Activated T-helper 17 cell treated with anti-CD3 and anti-CD28 coated beads, Interleukin-2, amount 50 U/mL, for 72 hours (primary cell): ENCODE measurements at regions not wholly inside any gene's neighbourhood (a gene's known extent, or its start where the extent isn't known, plus 50 kb on each side); places are given as distances from the start of the nearest gene placed in this dataset.
"Not testable (repeated sequence)": the region's sequence is repeated elsewhere in the genome, so short reads cannot be mapped to it uniquely, and the experiment has no call there.

Experiments used
- ATAC-seq: fragments of 150-1000 bp; cut with Tn5 transposase; replicated peaks from 2 replicates; pipeline ENCODE4 v1.10.0; 2021; ENCODE audit warnings: mild to moderate bottlenecking, moderate library complexity
- H3K27ac Mint-ChIP-seq: one replicate; pipeline ENCODE4 v1.8.0; 2022; ENCODE audit warnings: mixed read lengths
- H3K27me3 Mint-ChIP-seq: one replicate; pipeline ENCODE4 v1.8.0; 2022; ENCODE audit warnings: mixed read lengths
- H3K36me3 Mint-ChIP-seq: one replicate; pipeline ENCODE4 v1.8.0; 2022; ENCODE audit warnings: low read depth, mild to moderate bottlenecking, mixed read lengths
- H3K4me1 Mint-ChIP-seq: one replicate; pipeline ENCODE4 v1.8.0; 2022; ENCODE audit warnings: mixed read lengths
- H3K4me3 Mint-ChIP-seq: one replicate; pipeline ENCODE4 v1.8.0; 2022; ENCODE audit warnings: mild to moderate bottlenecking, mixed read lengths
- H3K9me3 Mint-ChIP-seq: one replicate; pipeline ENCODE4 v1.8.0; 2022; ENCODE audit warnings: mixed read lengths

- Mint-ChIP-seq H3K27ac (no peak overlapping the region), H3K27me3 (no peaks in the 10 kb centered on the region), H3K9me3 (no peaks in the 10 kb centered on the region), H3K4me1 (no peaks in the 10 kb centered on the region), H3K4me3 (no peak overlapping the region), H3K36me3 (no peaks in the 10 kb centered on the region)
- no peak for ATAC-seq
Measured at GRCh38 chr5:87007737-87008136, 259.9 kb upstream of the RASA1 start.

DNA sequence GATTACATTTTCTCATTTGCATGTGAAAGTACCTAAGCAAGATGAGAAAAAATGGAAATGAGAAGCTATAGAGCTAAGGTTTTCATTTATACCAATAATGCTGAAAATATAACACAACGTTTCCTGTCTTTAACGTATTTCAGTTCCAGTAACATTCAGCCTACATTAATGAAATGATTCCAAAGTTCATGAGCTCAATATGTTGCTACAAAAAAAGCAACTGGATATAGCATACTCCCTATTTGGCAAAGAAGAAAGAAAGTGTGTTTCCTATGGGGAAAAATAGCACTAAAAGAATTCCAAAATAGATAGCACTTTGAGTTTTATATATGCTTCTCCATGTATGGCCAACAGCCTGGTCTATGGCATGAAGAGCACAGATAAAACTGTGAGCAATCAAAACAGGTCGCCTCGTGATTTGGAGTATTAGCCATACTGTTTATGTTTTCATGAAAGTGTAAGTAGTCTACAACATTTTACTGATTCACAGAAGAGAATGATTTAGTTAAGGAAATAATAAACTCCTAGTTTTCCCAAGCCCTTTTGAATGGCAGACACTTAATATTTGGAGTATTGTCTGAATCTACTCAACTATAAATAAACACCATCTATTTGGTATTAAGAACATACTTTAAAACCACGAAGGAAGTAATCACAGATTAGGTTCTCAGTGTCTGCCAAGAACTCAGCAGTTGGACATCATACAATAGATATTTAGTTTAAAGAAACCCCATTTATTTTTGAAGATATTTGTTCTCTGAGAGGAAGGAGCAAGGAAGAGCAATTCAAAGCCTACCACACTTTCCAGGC, 258.7 kb upstream of the RASA1 start:
- H3K36me3 Mint-ChIP-seq: no peaks in the 10 kb centered on the region
- ATAC-seq: no peak
- H3K9me3 Mint-ChIP-seq: no peaks in the 10 kb centered on the region
- no peaks in the 10 kb centered on the region for H3K4me1 Mint-ChIP-seq
- no peaks in the 10 kb centered on the region for H3K27me3 Mint-ChIP-seq
- no peak overlapping the region for H3K4me3 Mint-ChIP-seq
- H3K27ac Mint-ChIP-seq: no peak overlapping the region

GRCh38 chr5:87010736-87011135, 256.9 kb upstream of the RASA1 start:
- H3K4me1 Mint-ChIP-seq: no peaks in the 10 kb centered on the region
- no peaks in the 10 kb centered on the region for H3K27me3 Mint-ChIP-seq
- H3K36me3 Mint-ChIP-seq: no peaks in the 10 kb centered on the region
- H3K4me3 Mint-ChIP-seq: no peak overlapping the region
- no peak overlapping the region for H3K27ac Mint-ChIP-seq
- no peak for ATAC-seq
- H3K9me3 Mint-ChIP-seq: no peaks in the 10 kb centered on the region

DNA sequence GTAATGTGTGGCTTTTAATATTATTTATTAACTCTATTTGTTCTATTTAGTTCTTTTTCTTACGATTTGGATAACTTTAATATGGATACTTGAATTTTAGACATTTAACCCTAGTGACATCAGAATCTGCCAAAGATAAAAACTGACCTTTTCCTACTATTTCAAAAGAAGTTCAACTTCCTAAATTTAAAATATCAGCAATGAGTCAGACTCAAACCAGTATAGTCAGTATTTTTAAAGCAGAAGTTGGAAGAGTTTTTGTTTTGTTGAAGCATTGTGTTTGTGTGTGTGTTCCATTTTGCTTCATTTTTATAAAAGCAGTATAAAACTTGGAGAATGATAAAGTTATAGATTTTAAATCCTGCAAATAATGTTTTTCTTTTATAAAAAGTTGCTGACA, 251.8 kb upstream of the RASA1 start:
- peaks cover 8% of the 10 kb centered on the region for H3K4me1 Mint-ChIP-seq
- no peak for ATAC-seq

GRCh38 chr5:87020099-87020934, 247.4 kb upstream of the RASA1 start:
- peak; percentile 87 for ATAC-seq

More for the DNA sequence above, 251.8 kb upstream of the RASA1 start:
- no peaks in the 10 kb centered on the region for H3K36me3 Mint-ChIP-seq
- H3K9me3 Mint-ChIP-seq: no peaks in the 10 kb centered on the region
- no peak overlapping the region for H3K4me3 Mint-ChIP-seq
- no peaks in the 10 kb centered on the region for H3K27me3 Mint-ChIP-seq
- H3K27ac Mint-ChIP-seq: no peak overlapping the region

DNA sequence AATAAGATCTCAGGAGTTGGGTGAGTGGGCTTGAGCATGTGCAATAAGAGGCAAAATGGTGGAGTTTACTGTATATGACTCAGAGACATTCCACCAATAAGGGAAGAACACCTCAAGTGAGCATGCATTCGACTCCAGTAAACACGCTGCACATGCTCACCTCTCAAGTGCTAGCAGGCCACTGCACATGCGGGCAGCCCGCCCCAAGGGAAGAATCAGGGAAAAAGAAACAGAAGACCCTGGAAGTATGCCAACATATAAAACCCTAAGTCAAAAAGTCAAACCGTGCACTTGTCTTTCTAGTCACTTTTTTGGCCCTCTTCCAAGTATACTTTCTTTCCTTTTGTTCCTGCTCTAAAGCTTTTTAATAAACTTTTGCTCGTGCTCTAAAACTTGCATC, 245.3 kb upstream of the RASA1 start:
- Mint-ChIP-seq H3K27ac (no peak overlapping the region), H3K4me1 (peaks cover 11% of the 10 kb centered on the region), H3K9me3 (no peaks in the 10 kb centered on the region), H3K4me3 (no peak overlapping the region), H3K27me3 (no peaks in the 10 kb centered on the region), H3K36me3 (no peaks in the 10 kb centered on the region)
- no peak for ATAC-seq

More at GRCh38 chr5:87020099-87020934, 247.4 kb upstream of the RASA1 start:
- Mint-ChIP-seq H3K36me3 (no peaks in the 10 kb centered on the region), H3K27ac (peak overlapping the region; percentile 4), H3K27me3 (no peaks in the 10 kb centered on the region), H3K4me1 (peaks cover 8% of the 10 kb centered on the region), H3K4me3 (peak overlapping the region; percentile 15), H3K9me3 (no peaks in the 10 kb centered on the region)

- Mint-ChIP-seq H3K4me1 (peaks cover 13% of the 10 kb centered on the region), H3K36me3 (no peaks in the 10 kb centered on the region), H3K4me3 (peak overlapping the region; percentile 12), H3K9me3 (no peaks in the 10 kb centered on the region), H3K27ac (no peak overlapping the region), H3K27me3 (no peaks in the 10 kb centered on the region)
- ATAC-seq: peak; percentile 24
Measured at GRCh38 chr5:87027570-87027969, 240.1 kb upstream of the RASA1 start.

GRCh38 chr5:87029951-87030350, 237.7 kb upstream of the RASA1 start:
- no peak overlapping the region for H3K4me3 Mint-ChIP-seq
- H3K4me1 Mint-ChIP-seq: peaks cover 17% of the 10 kb centered on the region
- no peak overlapping the region for H3K27ac Mint-ChIP-seq

GRCh38 chr5:87030699-87031098, 237.0 kb upstream of the RASA1 start:
- no peak overlapping the region for H3K27ac Mint-ChIP-seq
- no peaks in the 10 kb centered on the region for H3K9me3 Mint-ChIP-seq
- H3K4me3 Mint-ChIP-seq: no peak overlapping the region
- H3K4me1 Mint-ChIP-seq: peaks cover 22% of the 10 kb centered on the region
- no peaks in the 10 kb centered on the region for H3K36me3 Mint-ChIP-seq
- no peak for ATAC-seq
- H3K27me3 Mint-ChIP-seq: no peaks in the 10 kb centered on the region

More at GRCh38 chr5:87029951-87030350, 237.7 kb upstream of the RASA1 start:
- no peak for ATAC-seq
- Mint-ChIP-seq H3K36me3 (no peaks in the 10 kb centered on the region), H3K27me3 (no peaks in the 10 kb centered on the region), H3K9me3 (no peaks in the 10 kb centered on the region)

DNA sequence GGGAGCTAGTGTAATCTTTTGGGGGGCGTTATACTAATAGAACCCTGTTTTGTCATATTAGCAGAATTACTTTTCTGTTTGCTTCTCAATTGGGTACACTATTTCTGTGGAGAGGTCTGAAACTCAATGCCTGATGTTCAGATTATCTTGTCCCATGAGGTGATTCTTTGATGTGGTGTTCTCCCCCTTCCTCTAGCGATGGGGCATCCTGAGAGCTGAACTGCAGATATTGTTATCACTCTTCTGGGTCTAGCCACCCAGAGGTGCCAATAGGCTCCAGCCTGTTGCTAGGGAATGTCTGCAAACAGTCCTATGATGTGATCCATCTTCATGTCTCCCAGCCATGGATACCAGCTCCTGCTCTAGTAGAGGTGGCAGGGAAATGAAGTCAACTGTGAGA, 233.1 kb upstream of the RASA1 start:
- H3K36me3 Mint-ChIP-seq: no peaks in the 10 kb centered on the region

GRCh38 chr5:87042554-87042953, 225.1 kb upstream of the RASA1 start:
- Mint-ChIP-seq H3K27me3 (no peaks in the 10 kb centered on the region), H3K4me3 (no peak overlapping the region), H3K9me3 (peaks cover 5% of the 10 kb centered on the region), H3K4me1 (peaks cover 5% of the 10 kb centered on the region), H3K27ac (no peak overlapping the region), H3K36me3 (no peaks in the 10 kb centered on the region)
- ATAC-seq: no peak

More for the DNA sequence above, 233.1 kb upstream of the RASA1 start:
- Mint-ChIP-seq H3K4me3 (no peak overlapping the region), H3K4me1 (peaks cover 12% of the 10 kb centered on the region), H3K9me3 (no peaks in the 10 kb centered on the region), H3K27ac (no peak overlapping the region), H3K27me3 (no peaks in the 10 kb centered on the region)
- no peak for ATAC-seq

- Mint-ChIP-seq H3K27ac (no peak overlapping the region), H3K9me3 (no peaks in the 10 kb centered on the region), H3K27me3 (no peaks in the 10 kb centered on the region), H3K4me3 (no peak overlapping the region), H3K4me1 (no peaks in the 10 kb centered on the region), H3K36me3 (no peaks in the 10 kb centered on the region)
- no peak for ATAC-seq
Measured at GRCh38 chr5:87048156-87048555, 219.5 kb upstream of the RASA1 start.

GRCh38 chr5:87049012-87049411, 218.7 kb upstream of the RASA1 start:
- not testable (repeated sequence) for ATAC-seq, H3K9me3 Mint-ChIP-seq

DNA sequence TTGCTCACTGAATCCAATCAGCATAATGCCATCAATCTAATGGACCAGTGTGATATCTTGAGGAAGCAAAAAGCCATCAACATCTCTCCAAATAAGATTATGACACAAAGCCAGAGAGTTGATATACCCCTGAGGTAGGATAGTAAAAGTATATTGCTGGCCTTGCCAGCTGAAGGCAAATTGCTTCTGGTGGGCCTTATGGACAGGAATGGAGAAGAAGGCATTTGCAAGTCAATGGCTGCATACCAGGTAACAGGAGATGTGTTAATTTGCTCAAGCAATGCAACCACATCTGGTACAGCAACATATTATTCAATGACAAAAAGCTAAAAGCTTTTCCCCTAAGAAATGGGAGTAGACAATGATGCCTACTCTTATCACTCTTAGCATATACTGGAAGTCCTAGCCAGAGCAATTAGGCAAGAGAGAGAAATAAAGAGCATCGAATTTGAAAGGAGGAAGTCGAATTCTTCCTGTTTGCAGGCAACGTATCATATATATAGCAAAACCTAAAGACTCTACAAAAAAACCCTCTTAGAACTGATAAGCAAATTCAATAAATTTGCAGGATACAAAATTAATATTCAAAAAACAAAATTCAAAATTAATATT, 216.1 kb upstream of the RASA1 start:
- ATAC-seq: no peak
- Mint-ChIP-seq H3K27ac (no peak overlapping the region), H3K36me3 (no peaks in the 10 kb centered on the region), H3K4me1 (no peaks in the 10 kb centered on the region), H3K27me3 (no peaks in the 10 kb centered on the region), H3K9me3 (no peaks in the 10 kb centered on the region), H3K4me3 (no peak overlapping the region)

More at GRCh38 chr5:87049012-87049411, 218.7 kb upstream of the RASA1 start:
- not testable (repeated sequence) for H3K27me3 Mint-ChIP-seq, H3K4me1 Mint-ChIP-seq, H3K4me3 Mint-ChIP-seq, H3K36me3 Mint-ChIP-seq, H3K27ac Mint-ChIP-seq
